Peyer's patch (tissue), 4 donors: ENCODE measurements at regions not wholly inside any gene's neighbourhood (a gene's known extent, or its start where the extent isn't known, plus 50 kb on each side); places are given as distances from the start of the nearest gene placed in this dataset.

Experiments used
- POLR2A ChIP-seq, 2 donors: fragments of 450-650 bp; IDR thresholded peaks; one replicate each; pipeline ENCODE4 v1.5.1; 2017; ENCODE audit warnings: antibody characterized with exemption in 2 of 2, mild to moderate bottlenecking in 2 of 2, moderate library complexity in 2 of 2
- TF ChIP-seq, protein P1 (sequence below), 6 experiments: fragments of 450-650 bp in 4 of 6; fragments of 200-600 bp in 2 of 6; sonication (generic) in 1 of 6; IDR thresholded peaks; one replicate each; pipeline ENCODE4 v1.5.1; 2017 to 2019; ENCODE audit warnings: antibody characterized with exemption in 6 of 6, mild to moderate bottlenecking in 3 of 6, moderate library complexity in 1 of 6

DNA sequence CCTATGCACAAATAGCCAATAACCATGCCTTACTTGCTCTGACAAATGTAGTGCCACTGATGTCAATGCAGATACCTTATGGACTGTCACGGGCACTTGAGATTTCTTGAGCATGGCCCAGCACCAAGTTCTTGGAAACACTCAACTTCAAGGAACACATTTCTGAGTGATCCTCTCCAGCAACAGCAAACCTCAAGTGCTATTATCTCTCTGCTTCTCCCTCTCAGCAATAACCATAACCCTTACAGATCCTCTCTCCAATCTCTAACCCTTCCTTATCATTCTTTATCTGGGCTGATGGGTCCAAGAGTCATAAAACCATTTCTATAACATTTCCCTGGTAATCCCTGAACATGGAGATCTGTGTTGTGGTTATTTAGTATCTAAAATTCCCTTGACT is 266.9 kb upstream of the STXBP5 start:
- no peak for TF ChIP-seq POLR2A (IDR thresholded peaks at IDR 0.05)
- TF ChIP-seq, protein P1, sequence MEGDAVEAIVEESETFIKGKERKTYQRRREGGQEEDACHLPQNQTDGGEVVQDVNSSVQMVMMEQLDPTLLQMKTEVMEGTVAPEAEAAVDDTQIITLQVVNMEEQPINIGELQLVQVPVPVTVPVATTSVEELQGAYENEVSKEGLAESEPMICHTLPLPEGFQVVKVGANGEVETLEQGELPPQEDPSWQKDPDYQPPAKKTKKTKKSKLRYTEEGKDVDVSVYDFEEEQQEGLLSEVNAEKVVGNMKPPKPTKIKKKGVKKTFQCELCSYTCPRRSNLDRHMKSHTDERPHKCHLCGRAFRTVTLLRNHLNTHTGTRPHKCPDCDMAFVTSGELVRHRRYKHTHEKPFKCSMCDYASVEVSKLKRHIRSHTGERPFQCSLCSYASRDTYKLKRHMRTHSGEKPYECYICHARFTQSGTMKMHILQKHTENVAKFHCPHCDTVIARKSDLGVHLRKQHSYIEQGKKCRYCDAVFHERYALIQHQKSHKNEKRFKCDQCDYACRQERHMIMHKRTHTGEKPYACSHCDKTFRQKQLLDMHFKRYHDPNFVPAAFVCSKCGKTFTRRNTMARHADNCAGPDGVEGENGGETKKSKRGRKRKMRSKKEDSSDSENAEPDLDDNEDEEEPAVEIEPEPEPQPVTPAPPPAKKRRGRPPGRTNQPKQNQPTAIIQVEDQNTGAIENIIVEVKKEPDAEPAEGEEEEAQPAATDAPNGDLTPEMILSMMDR (IDR thresholded peaks at IDR 0.05) = no peak
